ENCODE measurements at regions not wholly inside any gene's neighbourhood (a gene's known extent, or its start where the extent isn't known, plus 50 kb on each side); places are given as distances from the start of the nearest gene placed in this dataset.

DNA sequence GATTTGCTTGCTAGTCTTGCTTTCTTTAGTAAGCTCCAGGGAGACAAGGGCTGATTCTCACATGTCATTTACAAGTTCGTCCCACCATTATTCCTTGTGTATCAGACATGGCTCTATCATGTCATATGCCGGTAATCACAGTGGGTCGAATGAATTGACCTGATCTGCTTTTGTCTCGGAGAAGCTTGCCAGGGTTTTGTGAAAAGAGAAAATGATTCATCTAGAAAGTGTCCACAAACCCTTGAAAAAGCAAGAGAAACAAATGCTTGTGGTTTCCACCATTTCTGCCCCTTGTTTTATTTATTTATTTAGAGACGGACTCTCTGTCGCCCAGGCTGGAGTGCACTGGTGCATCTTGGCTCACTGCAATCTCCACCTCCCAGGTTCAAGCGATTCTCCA, 278.5 kb downstream of the TCF7L2 start (continued):
- no peak for TF ChIP-seq ZNF274 (IDR thresholded peaks at IDR 0.05; ENCODE audit: low read length)
- no peak for TF ChIP-seq ZNF274 (tag by site-specific recombination; IDR thresholded peaks at IDR 0.05; ENCODE audit: borderline replicate concordance)
- TF ChIP-seq, protein P1, sequence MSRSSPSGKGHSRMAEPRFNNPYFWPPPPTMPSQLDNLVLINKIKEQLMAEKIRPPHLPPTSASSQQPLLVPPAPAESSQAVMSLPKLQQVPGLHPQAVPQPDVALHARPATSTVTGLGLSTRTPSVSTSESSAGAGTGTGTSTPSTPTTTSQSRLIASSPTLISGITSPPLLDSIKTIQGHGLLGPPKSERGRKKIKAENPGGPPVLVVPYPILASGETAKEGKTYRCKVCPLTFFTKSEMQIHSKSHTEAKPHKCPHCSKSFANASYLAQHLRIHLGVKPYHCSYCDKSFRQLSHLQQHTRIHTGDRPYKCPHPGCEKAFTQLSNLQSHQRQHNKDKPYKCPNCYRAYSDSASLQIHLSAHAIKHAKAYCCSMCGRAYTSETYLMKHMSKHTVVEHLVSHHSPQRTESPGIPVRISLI (tag by site-specific recombination; IDR thresholded peaks at IDR 0.05) = no peak
- TF ChIP-seq, protein P2, sequence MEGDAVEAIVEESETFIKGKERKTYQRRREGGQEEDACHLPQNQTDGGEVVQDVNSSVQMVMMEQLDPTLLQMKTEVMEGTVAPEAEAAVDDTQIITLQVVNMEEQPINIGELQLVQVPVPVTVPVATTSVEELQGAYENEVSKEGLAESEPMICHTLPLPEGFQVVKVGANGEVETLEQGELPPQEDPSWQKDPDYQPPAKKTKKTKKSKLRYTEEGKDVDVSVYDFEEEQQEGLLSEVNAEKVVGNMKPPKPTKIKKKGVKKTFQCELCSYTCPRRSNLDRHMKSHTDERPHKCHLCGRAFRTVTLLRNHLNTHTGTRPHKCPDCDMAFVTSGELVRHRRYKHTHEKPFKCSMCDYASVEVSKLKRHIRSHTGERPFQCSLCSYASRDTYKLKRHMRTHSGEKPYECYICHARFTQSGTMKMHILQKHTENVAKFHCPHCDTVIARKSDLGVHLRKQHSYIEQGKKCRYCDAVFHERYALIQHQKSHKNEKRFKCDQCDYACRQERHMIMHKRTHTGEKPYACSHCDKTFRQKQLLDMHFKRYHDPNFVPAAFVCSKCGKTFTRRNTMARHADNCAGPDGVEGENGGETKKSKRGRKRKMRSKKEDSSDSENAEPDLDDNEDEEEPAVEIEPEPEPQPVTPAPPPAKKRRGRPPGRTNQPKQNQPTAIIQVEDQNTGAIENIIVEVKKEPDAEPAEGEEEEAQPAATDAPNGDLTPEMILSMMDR (tag by site-specific recombination; IDR thresholded peaks at IDR 0.05) = no peak
- TF ChIP-seq ZNF510 (tag by site-specific recombination; IDR thresholded peaks at IDR 0.05; ENCODE audit: insufficient replicate concordance) = no peak

DNA sequence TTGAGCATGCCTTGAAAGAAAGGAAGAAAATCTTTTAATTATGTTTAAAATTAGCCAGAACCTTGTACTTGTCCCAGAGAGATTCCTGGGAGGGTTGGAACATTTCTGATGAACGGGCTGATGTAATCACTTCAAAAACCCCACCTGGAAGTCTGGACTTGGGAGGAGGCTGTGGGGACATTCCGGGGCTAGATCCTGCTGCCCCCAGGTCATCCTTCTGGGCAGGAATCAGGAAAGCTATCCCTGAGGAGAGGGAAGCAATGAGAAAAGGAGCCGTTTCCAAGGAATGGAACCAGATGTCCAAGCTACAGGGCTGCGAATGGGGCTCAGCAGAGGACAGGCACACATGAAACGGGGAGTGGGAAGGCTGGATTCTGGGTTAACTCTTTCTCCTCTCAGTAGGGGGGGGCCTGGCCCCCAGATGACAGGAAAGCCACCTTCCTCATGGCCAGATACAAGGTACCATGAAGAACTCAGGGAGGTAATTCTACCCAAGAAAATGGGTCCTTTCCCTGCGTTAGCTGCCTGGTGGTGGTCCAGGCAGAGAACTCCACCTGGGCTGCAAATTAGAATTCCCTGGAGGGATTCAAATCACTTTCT, 280.1 kb downstream of the TCF7L2 start:
- no peaks in the 10 kb centered on the region for H3K36me3 ChIP-seq (ENCODE audit: control insufficient read depth in 2 of 2, insufficient read depth in 1 of 2, low read length in 2 of 2)
- no peak overlapping the region for H3K4me3 ChIP-seq (ENCODE audit: low read depth, low read length)
- no peaks in the 10 kb centered on the region for H3K4me1 ChIP-seq (ENCODE audit: control insufficient read depth, insufficient read depth, low read length)
- no peak overlapping the region for H3K27ac ChIP-seq (ENCODE audit: extremely low read depth, low read depth, low read length)
- TF ChIP-seq ZNF23 (tag by site-specific recombination; IDR thresholded peaks at IDR 0.05; ENCODE audit: borderline replicate concordance) = no peak
- TF ChIP-seq ZNF654 (tag by site-specific recombination; IDR thresholded peaks at IDR 0.05; ENCODE audit: low read depth) = no peak
- TF ChIP-seq ZNF629 (tag by site-specific recombination; IDR thresholded peaks at IDR 0.05) = no peak
- CTCF ChIA-PET = no interaction called here
- no peaks in the 10 kb centered on the region for H3K9me3 ChIP-seq (ENCODE audit: control insufficient read depth, insufficient read depth, low read depth, low read length)
- POLR2A ChIA-PET = no interaction called here

DNA sequence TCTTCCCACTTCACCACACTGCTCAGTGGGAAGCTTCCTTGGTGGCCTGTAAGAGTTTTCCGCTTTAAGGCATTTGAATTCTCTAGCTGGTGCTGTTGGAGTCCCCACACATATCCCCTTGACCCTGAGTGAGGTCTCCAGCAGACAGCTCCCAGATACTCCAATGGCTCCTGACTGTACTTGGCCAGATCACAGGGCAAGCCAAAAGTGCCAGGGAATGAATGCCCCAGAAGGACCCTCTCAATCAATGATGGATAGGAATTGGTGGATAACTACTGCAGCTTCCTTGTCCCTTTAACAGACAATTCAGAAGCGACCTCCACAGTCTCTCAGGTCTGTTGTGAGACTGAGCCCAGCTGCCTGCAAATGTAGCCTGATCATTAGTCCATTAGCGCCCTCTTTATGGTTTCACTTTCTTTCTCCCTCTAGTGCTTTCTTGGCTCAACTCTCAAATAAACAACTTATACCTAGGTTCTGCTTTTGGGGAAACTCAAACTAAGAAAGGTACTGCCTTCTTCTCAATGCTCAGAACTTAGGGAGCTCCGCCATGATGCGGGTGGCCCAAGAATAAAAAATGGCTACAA, 283.0 kb downstream of the TCF7L2 start:
- TF ChIP-seq ZNF239 (tag by site-specific recombination; IDR thresholded peaks at IDR 0.05) = no peak
- H3K4me1 ChIP-seq (ENCODE audit: control insufficient read depth, insufficient read depth, low read length) = no peaks in the 10 kb centered on the region
- CTCF ChIA-PET = interaction anchor here (1.2 kb wide), 1 partner anchor 11 kb away, joined by 4 read pairs; no protein-coding TSS in a partner anchor
- H3K9me3 ChIP-seq (ENCODE audit: control insufficient read depth, insufficient read depth, low read depth, low read length) = no peaks in the 10 kb centered on the region
- H3K36me3 ChIP-seq (ENCODE audit: control insufficient read depth in 2 of 2, insufficient read depth in 1 of 2, low read length in 2 of 2) = no peaks in the 10 kb centered on the region
- no peak overlapping the region for H3K4me3 ChIP-seq (ENCODE audit: low read depth, low read length)
- POLR2A ChIA-PET = no interaction called here
- H3K27ac ChIP-seq (ENCODE audit: extremely low read depth, low read depth, low read length) = no peak overlapping the region

DNA sequence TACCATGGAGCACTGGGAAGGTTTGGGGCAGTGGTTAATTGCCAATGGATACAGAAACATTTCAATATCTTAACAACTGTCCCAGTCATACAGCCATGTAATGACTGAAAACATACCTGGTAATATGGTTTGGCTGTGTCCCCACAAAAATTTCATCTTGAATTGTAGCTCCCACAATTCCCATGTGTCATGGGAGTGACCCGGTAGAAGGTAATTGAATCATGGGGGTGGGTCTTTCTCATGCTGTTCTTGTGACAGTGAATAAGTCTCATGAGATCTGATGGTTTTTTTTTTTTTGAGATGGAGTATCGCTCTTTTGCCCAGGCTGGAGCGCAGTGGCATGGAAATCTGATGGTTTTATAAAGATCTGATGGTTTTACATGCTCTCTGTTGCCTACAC, 284.4 kb downstream of the TCF7L2 start:
- Histone ChIP-seq H3K4me3 (ENCODE audit: low read depth, low read length) (no peak overlapping the region), H3K27ac (ENCODE audit: extremely low read depth, low read depth, low read length) (no peak overlapping the region), H3K4me1 (ENCODE audit: control insufficient read depth, insufficient read depth, low read length) (no peaks in the 10 kb centered on the region), H3K9me3 (ENCODE audit: control insufficient read depth, insufficient read depth, low read depth, low read length) (no peaks in the 10 kb centered on the region), H3K36me3 (ENCODE audit: control insufficient read depth in 2 of 2, insufficient read depth in 1 of 2, low read length in 2 of 2) (no peaks in the 10 kb centered on the region)
- POLR2A ChIA-PET = no interaction called here
- CTCF ChIA-PET = interaction anchor here (0.7 kb wide), 1 partner anchor 758 kb away, joined by 6 read pairs; no protein-coding TSS in a partner anchor
- TF ChIP-seq, protein P3, sequence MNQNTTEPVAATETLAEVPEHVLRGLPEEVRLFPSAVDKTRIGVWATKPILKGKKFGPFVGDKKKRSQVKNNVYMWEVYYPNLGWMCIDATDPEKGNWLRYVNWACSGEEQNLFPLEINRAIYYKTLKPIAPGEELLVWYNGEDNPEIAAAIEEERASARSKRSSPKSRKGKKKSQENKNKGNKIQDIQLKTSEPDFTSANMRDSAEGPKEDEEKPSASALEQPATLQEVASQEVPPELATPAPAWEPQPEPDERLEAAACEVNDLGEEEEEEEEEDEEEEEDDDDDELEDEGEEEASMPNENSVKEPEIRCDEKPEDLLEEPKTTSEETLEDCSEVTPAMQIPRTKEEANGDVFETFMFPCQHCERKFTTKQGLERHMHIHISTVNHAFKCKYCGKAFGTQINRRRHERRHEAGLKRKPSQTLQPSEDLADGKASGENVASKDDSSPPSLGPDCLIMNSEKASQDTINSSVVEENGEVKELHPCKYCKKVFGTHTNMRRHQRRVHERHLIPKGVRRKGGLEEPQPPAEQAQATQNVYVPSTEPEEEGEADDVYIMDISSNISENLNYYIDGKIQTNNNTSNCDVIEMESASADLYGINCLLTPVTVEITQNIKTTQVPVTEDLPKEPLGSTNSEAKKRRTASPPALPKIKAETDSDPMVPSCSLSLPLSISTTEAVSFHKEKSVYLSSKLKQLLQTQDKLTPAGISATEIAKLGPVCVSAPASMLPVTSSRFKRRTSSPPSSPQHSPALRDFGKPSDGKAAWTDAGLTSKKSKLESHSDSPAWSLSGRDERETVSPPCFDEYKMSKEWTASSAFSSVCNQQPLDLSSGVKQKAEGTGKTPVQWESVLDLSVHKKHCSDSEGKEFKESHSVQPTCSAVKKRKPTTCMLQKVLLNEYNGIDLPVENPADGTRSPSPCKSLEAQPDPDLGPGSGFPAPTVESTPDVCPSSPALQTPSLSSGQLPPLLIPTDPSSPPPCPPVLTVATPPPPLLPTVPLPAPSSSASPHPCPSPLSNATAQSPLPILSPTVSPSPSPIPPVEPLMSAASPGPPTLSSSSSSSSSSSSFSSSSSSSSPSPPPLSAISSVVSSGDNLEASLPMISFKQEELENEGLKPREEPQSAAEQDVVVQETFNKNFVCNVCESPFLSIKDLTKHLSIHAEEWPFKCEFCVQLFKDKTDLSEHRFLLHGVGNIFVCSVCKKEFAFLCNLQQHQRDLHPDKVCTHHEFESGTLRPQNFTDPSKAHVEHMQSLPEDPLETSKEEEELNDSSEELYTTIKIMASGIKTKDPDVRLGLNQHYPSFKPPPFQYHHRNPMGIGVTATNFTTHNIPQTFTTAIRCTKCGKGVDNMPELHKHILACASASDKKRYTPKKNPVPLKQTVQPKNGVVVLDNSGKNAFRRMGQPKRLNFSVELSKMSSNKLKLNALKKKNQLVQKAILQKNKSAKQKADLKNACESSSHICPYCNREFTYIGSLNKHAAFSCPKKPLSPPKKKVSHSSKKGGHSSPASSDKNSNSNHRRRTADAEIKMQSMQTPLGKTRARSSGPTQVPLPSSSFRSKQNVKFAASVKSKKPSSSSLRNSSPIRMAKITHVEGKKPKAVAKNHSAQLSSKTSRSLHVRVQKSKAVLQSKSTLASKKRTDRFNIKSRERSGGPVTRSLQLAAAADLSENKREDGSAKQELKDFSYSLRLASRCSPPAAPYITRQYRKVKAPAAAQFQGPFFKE (tag by site-specific recombination; IDR thresholded peaks at IDR 0.05; ENCODE audit: borderline replicate concordance) = no peak
- TF ChIP-seq ZNF16 (tag by site-specific recombination; IDR thresholded peaks at IDR 0.05; ENCODE audit: low read depth) (no peak), ZNF133 (tag by site-specific recombination; IDR thresholded peaks at IDR 0.05) (no peak)
- TF ChIP-seq, protein P4, sequence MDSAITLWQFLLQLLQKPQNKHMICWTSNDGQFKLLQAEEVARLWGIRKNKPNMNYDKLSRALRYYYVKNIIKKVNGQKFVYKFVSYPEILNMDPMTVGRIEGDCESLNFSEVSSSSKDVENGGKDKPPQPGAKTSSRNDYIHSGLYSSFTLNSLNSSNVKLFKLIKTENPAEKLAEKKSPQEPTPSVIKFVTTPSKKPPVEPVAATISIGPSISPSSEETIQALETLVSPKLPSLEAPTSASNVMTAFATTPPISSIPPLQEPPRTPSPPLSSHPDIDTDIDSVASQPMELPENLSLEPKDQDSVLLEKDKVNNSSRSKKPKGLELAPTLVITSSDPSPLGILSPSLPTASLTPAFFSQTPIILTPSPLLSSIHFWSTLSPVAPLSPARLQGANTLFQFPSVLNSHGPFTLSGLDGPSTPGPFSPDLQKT (IDR thresholded peaks at IDR 0.05; ENCODE audit: borderline replicate concordance, low read depth, low read length) = no peak

Measured in HEK293 (cell line).